GM12892 (cell line): ENCODE measurements at regions not wholly inside any gene's neighbourhood (a gene's known extent, or its start where the extent isn't known, plus 50 kb on each side); places are given as distances from the start of the nearest gene placed in this dataset.

Source experiments
- POLR2A ChIP-seq: IDR thresholded peaks from 2 replicates; pipeline ENCODE4 v1.6.1; 2011; ENCODE audit warnings: low read depth, low read length, control low read depth
- POLR2AphosphoS5 ChIP-seq: IDR thresholded peaks from 2 replicates; pipeline ENCODE4 v1.6.1; 2011; ENCODE audit warnings: low read depth, low read length, control low read depth
- TAF1 ChIP-seq: IDR thresholded peaks from 2 replicates; pipeline ENCODE4 v1.6.1; 2011; ENCODE audit warnings: low read depth, mild to moderate bottlenecking, control low read depth, low read length, borderline replicate concordance

- TF ChIP-seq POLR2A (no peak), TAF1 (no peak), POLR2AphosphoS5 (no peak)
Observed at GRCh38 chr9:78786794-78787193, 489.9 kb downstream of the PSAT1 start.
